Liver (tissue), 3 donors: ENCODE measurements at regions not wholly inside any gene's neighbourhood (a gene's known extent, or its start where the extent isn't known, plus 50 kb on each side); places are given as distances from the start of the nearest gene placed in this dataset.

ENCODE experiments used
- ATF3 ChIP-seq: IDR thresholded peaks from 2 replicates; pipeline ENCODE4 v1.6.1; 2016; ENCODE audit warnings: antibody characterized with exemption
- CTCF ChIP-seq: fragments of 150-350 bp; IDR thresholded peaks from 2 replicates; pipeline ENCODE4 v1.5.1; 2017; ENCODE audit warnings: improper control_type of control experiment, low read depth, low read length; ENCODE audit not compliant: missing input control
- HNF4A ChIP-seq, 2 donors: conservative IDR thresholded peaks; 2 replicates each; pipeline ENCODE4 v1.6.1; 2016; ENCODE audit warnings: antibody characterized with exemption in 2 of 2, mild to moderate bottlenecking in 2 of 2
- HNF4G ChIP-seq: IDR thresholded peaks from 2 replicates; pipeline ENCODE4 v1.6.1; 2016; ENCODE audit warnings: antibody characterized with exemption
- JUND ChIP-seq, 2 donors: IDR thresholded peaks; 2 replicates each; pipeline ENCODE4 v1.6.1; 2016; ENCODE audit warnings: antibody characterized with exemption in 2 of 2
- MAX ChIP-seq: IDR thresholded peaks from 2 replicates; pipeline ENCODE4 v1.6.1; 2016; ENCODE audit warnings: antibody characterized with exemption
- NR2F2 ChIP-seq: IDR thresholded peaks from 2 replicates; pipeline ENCODE4 v1.6.1; 2016; ENCODE audit warnings: antibody characterized with exemption
- RAD21 ChIP-seq, 2 donors: IDR thresholded peaks; 2 replicates each; pipeline ENCODE4 v1.6.1; 2016; ENCODE audit warnings: antibody characterized with exemption in 2 of 2, mild to moderate bottlenecking in 2 of 2
- REST ChIP-seq: IDR thresholded peaks from 2 replicates; pipeline ENCODE4 v1.6.1; 2016; ENCODE audit warnings: antibody characterized with exemption, mild to moderate bottlenecking
- RXRA ChIP-seq, 2 donors: IDR thresholded peaks; 2 replicates each; pipeline ENCODE4 v1.6.1; 2017 to 2018; ENCODE audit warnings: antibody characterized with exemption in 2 of 2, mild to moderate bottlenecking in 1 of 2
- SP1 ChIP-seq: IDR thresholded peaks from 2 replicates; pipeline ENCODE4 v1.6.1; 2018; ENCODE audit warnings: antibody characterized with exemption, mild to moderate bottlenecking
- TAF1 ChIP-seq: conservative IDR thresholded peaks from 2 replicates; pipeline ENCODE4 v1.6.1; 2016; ENCODE audit warnings: antibody characterized with exemption, mild to moderate bottlenecking
- YY1 ChIP-seq: IDR thresholded peaks from 2 replicates; pipeline ENCODE4 v1.6.1; 2016; ENCODE audit warnings: antibody characterized with exemption, mild to moderate bottlenecking
- ZBTB33 ChIP-seq: IDR thresholded peaks from 2 replicates; pipeline ENCODE4 v1.6.1; 2016; ENCODE audit warnings: antibody characterized with exemption
- donor health status: healthy.
- donor health status: healthy.

- TF ChIP-seq CTCF (no peak), HNF4G (no peak), MAX (no peak), REST (no peak), RAD21 (IDR thresholded peaks at IDR 0.05) (no peak), JUND (IDR thresholded peaks at IDR 0.05) (no peak), YY1 (no peak), RXRA (IDR thresholded peaks at IDR 0.05) (no peak), ATF3 (no peak), ZBTB33 (no peak), HNF4A (conservative IDR thresholded peaks at IDR 0.05) (no peak), NR2F2 (no peak), TAF1 (no peak), SP1 (no peak)
Observed at GRCh38 chr6:47159763-47160162, 117.6 kb upstream of the ADGRF1 start.
